Neural cell (in vitro differentiated cells): ENCODE measurements at regions not wholly inside any gene's neighbourhood (a gene's known extent, or its start where the extent isn't known, plus 50 kb on each side); places are given as distances from the start of the nearest gene placed in this dataset.

Experiments
- H2AFZ ChIP-seq: fragments of 200-600, 300-800 bp; sonication (generic), shearing (Covaris generic); 2 replicates; pipeline ENCODE4 v1.6.0; 2014; ENCODE audit warnings: low read depth, mild to moderate bottlenecking, antibody characterized with exemption, low read length, moderate library complexity
- H3F3A ChIP-seq: fragments of 200-600 bp; shearing (Covaris generic); 2 replicates; pipeline ENCODE4 v1.6.1; 2016; ENCODE audit warnings: mild to moderate bottlenecking, moderate library complexity, mixed read lengths, antibody characterized with exemption, low read length; ENCODE audit not compliant: insufficient read depth, poor library complexity, severe bottlenecking
- H3K27ac ChIP-seq: fragments of 200-600, 300-800 bp; sonication (generic), shearing (Covaris generic); 2 replicates; pipeline ENCODE4 v1.5.1; 2014; ENCODE audit warnings: mild to moderate bottlenecking, low read length, moderate library complexity
- H3K27me3 ChIP-seq: fragments of 300-800, 200-600 bp; sonication (generic), shearing (Covaris generic); 2 replicates; pipeline ENCODE4 v1.6.0; 2014; ENCODE audit warnings: mild to moderate bottlenecking, low read depth, low read length, moderate library complexity; ENCODE audit not compliant: insufficient read depth
- H3K36me3 ChIP-seq: fragments of 300-800, 200-600 bp; sonication (generic), shearing (Covaris generic); 2 replicates; pipeline ENCODE4 v1.5.1; 2014; ENCODE audit warnings: mild to moderate bottlenecking, antibody characterized with exemption, low read length, moderate library complexity; ENCODE audit not compliant: insufficient read depth
- H3K4me2 ChIP-seq: fragments of 300-800, 200-600 bp; sonication (generic), shearing (Covaris generic); 2 replicates; pipeline ENCODE4 v1.6.0; 2014; ENCODE audit warnings: mild to moderate bottlenecking, low read length
- H3K4me3 ChIP-seq: fragments of 300-800, 200-600 bp; sonication (generic), shearing (Covaris generic); 2 replicates; pipeline ENCODE4 v1.5.1; 2014; ENCODE audit warnings: mild to moderate bottlenecking, low read length, moderate library complexity
- H3K79me2 ChIP-seq: fragments of 200-600 bp; shearing (Covaris generic); replicated peaks from 2 replicates; pipeline ENCODE4 v1.6.0; 2014; ENCODE audit warnings: mild to moderate bottlenecking, low read length, moderate library complexity; ENCODE audit not compliant: insufficient read depth
- H3K9ac ChIP-seq: fragments of 300-800, 200-600 bp; sonication (generic), shearing (Covaris generic); 2 replicates; pipeline ENCODE4 v1.6.1; 2016; ENCODE audit warnings: mild to moderate bottlenecking, low read length, mixed read lengths
- H3K9me2 ChIP-seq: fragments of 200-600 bp; shearing (Covaris generic); 2 replicates; pipeline ENCODE4 v1.6.1; 2016; ENCODE audit warnings: mild to moderate bottlenecking, low read length, mixed read lengths; ENCODE audit not compliant: insufficient read depth
- H3K9me3 ChIP-seq: fragments of 200-600, 300-800 bp; sonication (generic), shearing (Covaris generic); 2 replicates; pipeline ENCODE4 v1.6.1; 2016; ENCODE audit warnings: mild to moderate bottlenecking, mixed run types, low read length, moderate library complexity, mixed read lengths
- H4K20me1 ChIP-seq: fragments of 200-600 bp; shearing (Covaris generic); 2 replicates; pipeline ENCODE4 v1.6.1; 2016; ENCODE audit warnings: mild to moderate bottlenecking, mixed run types; ENCODE audit not compliant: insufficient read depth
- CTCF ChIP-seq: fragments of 450-650 bp; IDR thresholded peaks from 2 replicates; pipeline ENCODE4 v1.5.1; 2014; ENCODE audit warnings: antibody characterized with exemption, mild to moderate bottlenecking, moderate library complexity; ENCODE audit not compliant: poor library complexity, severe bottlenecking
- EP300 ChIP-seq: fragments of 450-650 bp; conservative IDR thresholded peaks from 2 replicates; pipeline ENCODE4 v1.6.1; 2014; ENCODE audit warnings: antibody characterized with exemption, mild to moderate bottlenecking, moderate library complexity; ENCODE audit not compliant: poor library complexity, severe bottlenecking
- EZH2 ChIP-seq: fragments of 200-600, 300-800 bp; shearing (Covaris generic), sonication (generic); IDR thresholded peaks from 2 replicates; pipeline ENCODE4 v1.6.1; 2014; ENCODE audit warnings: antibody characterized with exemption, low read length, borderline replicate concordance, mild to moderate bottlenecking; ENCODE audit not compliant: insufficient read depth, poor library complexity, severe bottlenecking
- MXI1 ChIP-seq: fragments of 450-650 bp; conservative IDR thresholded peaks from 2 replicates; pipeline ENCODE4 v1.6.1; 2014; ENCODE audit warnings: antibody characterized with exemption, mild to moderate bottlenecking; ENCODE audit not compliant: poor library complexity, severe bottlenecking
- POLR2AphosphoS5 ChIP-seq: IDR thresholded peaks from 2 replicates; pipeline ENCODE4 v1.6.1; 2012
- RAD21 ChIP-seq: fragments of 450-650 bp; conservative IDR thresholded peaks from 2 replicates; pipeline ENCODE4 v1.6.1; 2014; ENCODE audit warnings: antibody characterized with exemption, mild to moderate bottlenecking, moderate library complexity
- REST ChIP-seq: IDR thresholded peaks from 2 replicates; pipeline ENCODE4 v1.6.1; 2012; ENCODE audit warnings: borderline replicate concordance
- SMC3 ChIP-seq: fragments of 450-650 bp; conservative IDR thresholded peaks from 2 replicates; pipeline ENCODE4 v1.6.1; 2014; ENCODE audit warnings: antibody characterized with exemption, mild to moderate bottlenecking, moderate library complexity; ENCODE audit not compliant: poor library complexity
- TAF1 ChIP-seq: IDR thresholded peaks from 2 replicates; pipeline ENCODE4 v1.6.1; 2012; ENCODE audit warnings: low read depth

GRCh38 chr5:107293541-107294210 is 377.1 kb downstream of the EFNA5 start:
- H3K79me2 ChIP-seq, result no peaks in the 10 kb centered on the region
- H3K4me3 ChIP-seq, result no peak overlapping the region
- H3K9me3 ChIP-seq, result no peaks in the 10 kb centered on the region
- H4K20me1 ChIP-seq, result no peaks in the 10 kb centered on the region
- H3K4me2 ChIP-seq, result no peak overlapping the region
- H3K9ac ChIP-seq, result no peak overlapping the region
- H3K27me3 ChIP-seq, result no peaks in the 10 kb centered on the region
- no peaks in the 10 kb centered on the region for H3K36me3 ChIP-seq
- TF ChIP-seq RAD21, result no peak
- no peak for TF ChIP-seq CTCF
- no peak for TF ChIP-seq TAF1
- TF ChIP-seq EZH2, result no peak
- no peak for TF ChIP-seq MXI1
- TF ChIP-seq SMC3, result no peak
- no peak for TF ChIP-seq EP300
- TF ChIP-seq POLR2AphosphoS5, result no peak
- no peak for TF ChIP-seq REST
- H3K27ac ChIP-seq, result no peak overlapping the region
- H3F3A ChIP-seq, result no peaks in the 10 kb centered on the region
- no peaks in the 10 kb centered on the region for H3K9me2 ChIP-seq
- H2AFZ ChIP-seq, result no peak overlapping the region

DNA sequence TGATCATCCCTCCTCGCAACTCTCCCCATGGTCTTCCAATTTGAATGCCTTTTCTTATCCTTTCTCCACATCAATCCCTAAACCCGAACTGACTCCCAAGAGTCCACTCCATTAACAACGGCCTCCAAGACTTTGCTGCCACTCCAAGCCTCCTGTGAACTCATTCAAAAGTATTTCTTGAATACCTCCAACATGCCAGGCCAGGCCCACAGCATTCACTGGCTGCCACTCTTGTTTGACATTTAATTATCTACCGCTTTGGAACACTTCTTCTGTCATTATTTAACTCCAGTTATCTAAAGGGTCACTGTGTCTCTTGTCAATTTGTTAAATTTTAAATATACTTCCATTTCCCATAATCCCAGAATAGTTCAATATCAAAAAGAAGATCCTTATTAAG is 378.9 kb downstream of the EFNA5 start:
- Histone ChIP-seq H3K36me3 (no peaks in the 10 kb centered on the region), H3K9ac (no peak overlapping the region), H4K20me1 (no peaks in the 10 kb centered on the region), H3K9me2 (no peaks in the 10 kb centered on the region), H3F3A (no peaks in the 10 kb centered on the region), H3K4me2 (no peak overlapping the region), H3K9me3 (no peaks in the 10 kb centered on the region), H3K79me2 (no peaks in the 10 kb centered on the region), H3K27ac (no peak overlapping the region), H3K27me3 (no peaks in the 10 kb centered on the region), H3K4me3 (no peak overlapping the region), H2AFZ (no peak overlapping the region)
- TF ChIP-seq EZH2 (no peak), CTCF (no peak), EP300 (no peak), RAD21 (no peak), TAF1 (no peak), MXI1 (no peak), SMC3 (no peak), REST (no peak), POLR2AphosphoS5 (no peak)
